ENCODE measurements at regions not wholly inside any gene's neighbourhood (a gene's known extent, or its start where the extent isn't known, plus 50 kb on each side); places are given as distances from the start of the nearest gene placed in this dataset.

GRCh38 chr6:1494671-1495070 is 105.3 kb downstream of the FOXF2 start:
- TF ChIP-seq POLR2A (IDR thresholded peaks at IDR 0.05), result no peak
- TF ChIP-seq POLR2AphosphoS5 (IDR thresholded peaks at IDR 0.05), result no peak
- no peak for TF ChIP-seq CTCF (IDR thresholded peaks at IDR 0.05)
